ENCODE measurements at regions not wholly inside any gene's neighbourhood (a gene's known extent, or its start where the extent isn't known, plus 50 kb on each side); places are given as distances from the start of the nearest gene placed in this dataset.

DNA sequence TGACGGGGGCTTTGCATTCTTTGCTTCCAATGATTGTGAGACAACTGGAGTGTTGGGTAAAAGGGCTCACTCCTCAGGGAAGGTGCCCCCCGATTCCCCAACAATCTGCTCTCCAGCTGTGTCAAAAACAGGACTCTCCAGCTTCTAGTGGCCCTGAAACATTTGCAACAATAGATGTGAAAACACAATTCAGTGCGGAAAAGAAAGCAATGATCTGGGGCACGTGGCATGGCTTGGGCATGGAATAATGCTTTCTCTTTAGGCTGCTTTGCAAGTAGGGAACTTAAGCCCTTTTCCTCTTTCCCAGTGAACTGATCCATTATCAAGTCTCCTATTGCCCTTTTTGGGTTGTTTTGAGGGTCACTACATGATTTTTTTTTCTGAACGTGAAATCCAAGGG is 239.9 kb downstream of the C4orf33 start:
- CTCF ChIA-PET = no interaction called here
- H3K27ac ChIP-seq (ENCODE audit: extremely low read depth, low read depth, low read length) = no peak overlapping the region
- no peak overlapping the region for H3K4me3 ChIP-seq (ENCODE audit: low read depth, low read length)
- POLR2A ChIA-PET = no interaction called here
- no peaks in the 10 kb centered on the region for H3K36me3 ChIP-seq (ENCODE audit: control insufficient read depth in 2 of 2, insufficient read depth in 1 of 2, low read length in 2 of 2)
- H3K4me1 ChIP-seq (ENCODE audit: control insufficient read depth, insufficient read depth, low read length) = no peaks in the 10 kb centered on the region
- TF ChIP-seq BCL11A (tag by site-specific recombination; IDR thresholded peaks at IDR 0.05; ENCODE audit: low read depth) (no peak), ZNF169 (tag by site-specific recombination; IDR thresholded peaks at IDR 0.05) (no peak), ZFHX2 (tag by site-specific recombination; conservative IDR thresholded peaks at IDR 0.05) (no peak), ZNF311 (tag by site-specific recombination; IDR thresholded peaks at IDR 0.05; ENCODE audit: borderline replicate concordance) (no peak), SP2 (tag by site-specific recombination; IDR thresholded peaks at IDR 0.05) (no peak), ZFP37 (tag by site-specific recombination; IDR thresholded peaks at IDR 0.05) (no peak), ZNF223 (tag by site-specific recombination; IDR thresholded peaks at IDR 0.05) (no peak), ZNF707 (tag by site-specific recombination; IDR thresholded peaks at IDR 0.05) (no peak), ZNF629 (tag by site-specific recombination; IDR thresholded peaks at IDR 0.05) (no peak), MEIS1 (CRISPR knock-in tag; IDR thresholded peaks at IDR 0.05; ENCODE audit: borderline replicate concordance) (no peak), ZNF660 (tag by site-specific recombination; IDR thresholded peaks at IDR 0.05) (no peak), ZNF837 (tag by site-specific recombination; IDR thresholded peaks at IDR 0.05) (no peak), SALL2 (tag by site-specific recombination; IDR thresholded peaks at IDR 0.05; ENCODE audit: borderline replicate concordance) (no peak), ZNF626 (tag by site-specific recombination; IDR thresholded peaks at IDR 0.05) (no peak), ZNF510 (tag by site-specific recombination; IDR thresholded peaks at IDR 0.05; ENCODE audit: insufficient replicate concordance) (no peak), SP7 (tag by site-specific recombination; IDR thresholded peaks at IDR 0.05) (no peak)
- TF ChIP-seq, protein P1, sequence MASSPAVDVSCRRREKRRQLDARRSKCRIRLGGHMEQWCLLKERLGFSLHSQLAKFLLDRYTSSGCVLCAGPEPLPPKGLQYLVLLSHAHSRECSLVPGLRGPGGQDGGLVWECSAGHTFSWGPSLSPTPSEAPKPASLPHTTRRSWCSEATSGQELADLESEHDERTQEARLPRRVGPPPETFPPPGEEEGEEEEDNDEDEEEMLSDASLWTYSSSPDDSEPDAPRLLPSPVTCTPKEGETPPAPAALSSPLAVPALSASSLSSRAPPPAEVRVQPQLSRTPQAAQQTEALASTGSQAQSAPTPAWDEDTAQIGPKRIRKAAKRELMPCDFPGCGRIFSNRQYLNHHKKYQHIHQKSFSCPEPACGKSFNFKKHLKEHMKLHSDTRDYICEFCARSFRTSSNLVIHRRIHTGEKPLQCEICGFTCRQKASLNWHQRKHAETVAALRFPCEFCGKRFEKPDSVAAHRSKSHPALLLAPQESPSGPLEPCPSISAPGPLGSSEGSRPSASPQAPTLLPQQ (tag by site-specific recombination; IDR thresholded peaks at IDR 0.05) = no peak
- TF ChIP-seq, protein P2, sequence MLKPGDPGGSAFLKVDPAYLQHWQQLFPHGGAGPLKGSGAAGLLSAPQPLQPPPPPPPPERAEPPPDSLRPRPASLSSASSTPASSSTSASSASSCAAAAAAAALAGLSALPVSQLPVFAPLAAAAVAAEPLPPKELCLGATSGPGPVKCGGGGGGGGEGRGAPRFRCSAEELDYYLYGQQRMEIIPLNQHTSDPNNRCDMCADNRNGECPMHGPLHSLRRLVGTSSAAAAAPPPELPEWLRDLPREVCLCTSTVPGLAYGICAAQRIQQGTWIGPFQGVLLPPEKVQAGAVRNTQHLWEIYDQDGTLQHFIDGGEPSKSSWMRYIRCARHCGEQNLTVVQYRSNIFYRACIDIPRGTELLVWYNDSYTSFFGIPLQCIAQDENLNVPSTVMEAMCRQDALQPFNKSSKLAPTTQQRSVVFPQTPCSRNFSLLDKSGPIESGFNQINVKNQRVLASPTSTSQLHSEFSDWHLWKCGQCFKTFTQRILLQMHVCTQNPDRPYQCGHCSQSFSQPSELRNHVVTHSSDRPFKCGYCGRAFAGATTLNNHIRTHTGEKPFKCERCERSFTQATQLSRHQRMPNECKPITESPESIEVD (tag by site-specific recombination; IDR thresholded peaks at IDR 0.05) = no peak
- TF ChIP-seq, protein P3, sequence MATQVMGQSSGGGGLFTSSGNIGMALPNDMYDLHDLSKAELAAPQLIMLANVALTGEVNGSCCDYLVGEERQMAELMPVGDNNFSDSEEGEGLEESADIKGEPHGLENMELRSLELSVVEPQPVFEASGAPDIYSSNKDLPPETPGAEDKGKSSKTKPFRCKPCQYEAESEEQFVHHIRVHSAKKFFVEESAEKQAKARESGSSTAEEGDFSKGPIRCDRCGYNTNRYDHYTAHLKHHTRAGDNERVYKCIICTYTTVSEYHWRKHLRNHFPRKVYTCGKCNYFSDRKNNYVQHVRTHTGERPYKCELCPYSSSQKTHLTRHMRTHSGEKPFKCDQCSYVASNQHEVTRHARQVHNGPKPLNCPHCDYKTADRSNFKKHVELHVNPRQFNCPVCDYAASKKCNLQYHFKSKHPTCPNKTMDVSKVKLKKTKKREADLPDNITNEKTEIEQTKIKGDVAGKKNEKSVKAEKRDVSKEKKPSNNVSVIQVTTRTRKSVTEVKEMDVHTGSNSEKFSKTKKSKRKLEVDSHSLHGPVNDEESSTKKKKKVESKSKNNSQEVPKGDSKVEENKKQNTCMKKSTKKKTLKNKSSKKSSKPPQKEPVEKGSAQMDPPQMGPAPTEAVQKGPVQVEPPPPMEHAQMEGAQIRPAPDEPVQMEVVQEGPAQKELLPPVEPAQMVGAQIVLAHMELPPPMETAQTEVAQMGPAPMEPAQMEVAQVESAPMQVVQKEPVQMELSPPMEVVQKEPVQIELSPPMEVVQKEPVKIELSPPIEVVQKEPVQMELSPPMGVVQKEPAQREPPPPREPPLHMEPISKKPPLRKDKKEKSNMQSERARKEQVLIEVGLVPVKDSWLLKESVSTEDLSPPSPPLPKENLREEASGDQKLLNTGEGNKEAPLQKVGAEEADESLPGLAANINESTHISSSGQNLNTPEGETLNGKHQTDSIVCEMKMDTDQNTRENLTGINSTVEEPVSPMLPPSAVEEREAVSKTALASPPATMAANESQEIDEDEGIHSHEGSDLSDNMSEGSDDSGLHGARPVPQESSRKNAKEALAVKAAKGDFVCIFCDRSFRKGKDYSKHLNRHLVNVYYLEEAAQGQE (tag by site-specific recombination; IDR thresholded peaks at IDR 0.05) = no peak
- H3K9me3 ChIP-seq (ENCODE audit: control insufficient read depth, insufficient read depth, low read depth, low read length) = no peaks in the 10 kb centered on the region

DNA sequence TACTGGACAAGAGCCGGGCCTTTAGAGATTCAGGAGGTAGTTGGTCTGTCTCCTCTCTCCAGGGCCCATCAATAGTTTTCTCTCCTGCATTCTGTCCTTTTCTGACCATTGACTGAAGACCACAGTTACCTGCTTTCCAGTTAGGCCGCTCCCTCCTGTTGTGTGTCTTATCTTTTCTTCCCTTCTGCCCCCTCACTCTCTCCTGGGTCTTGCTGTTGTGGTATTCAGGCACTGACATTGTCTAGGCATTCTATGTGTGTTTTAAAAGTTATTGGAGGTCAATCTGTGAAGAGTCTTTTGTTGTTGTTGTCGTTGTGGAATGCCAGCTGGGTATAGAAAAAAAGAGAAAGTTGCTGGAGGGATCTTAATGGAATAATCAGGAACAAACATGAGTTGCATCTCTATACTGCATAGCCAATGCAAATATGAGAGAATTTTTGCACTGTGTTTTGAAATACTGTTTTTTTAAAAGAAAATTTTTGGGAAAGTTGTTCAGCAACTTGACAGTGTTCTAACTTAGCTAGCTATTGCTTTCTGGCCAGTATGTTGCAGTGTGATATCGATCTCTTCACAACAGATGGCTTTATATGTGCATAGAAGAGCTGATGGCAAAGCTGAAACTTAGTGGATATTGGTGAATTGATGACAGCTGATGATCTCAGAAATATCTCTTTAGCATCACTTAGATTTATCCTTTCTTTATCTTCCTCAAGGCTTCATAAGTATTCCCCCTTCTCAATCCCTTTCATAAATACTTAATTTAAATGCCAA is 240.7 kb downstream of the C4orf33 start:
- TF ChIP-seq, protein P4, sequence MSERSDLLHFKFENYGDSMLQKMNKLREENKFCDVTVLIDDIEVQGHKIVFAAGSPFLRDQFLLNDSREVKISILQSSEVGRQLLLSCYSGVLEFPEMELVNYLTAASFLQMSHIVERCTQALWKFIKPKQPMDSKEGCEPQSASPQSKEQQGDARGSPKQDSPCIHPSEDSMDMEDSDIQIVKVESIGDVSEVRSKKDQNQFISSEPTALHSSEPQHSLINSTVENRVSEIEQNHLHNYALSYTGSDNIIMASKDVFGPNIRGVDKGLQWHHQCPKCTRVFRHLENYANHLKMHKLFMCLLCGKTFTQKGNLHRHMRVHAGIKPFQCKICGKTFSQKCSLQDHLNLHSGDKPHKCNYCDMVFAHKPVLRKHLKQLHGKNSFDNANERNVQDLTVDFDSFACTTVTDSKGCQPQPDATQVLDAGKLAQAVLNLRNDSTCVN (tag by site-specific recombination; optimal IDR thresholded peaks at IDR 0.05) = no peak
- TF ChIP-seq, protein P5, sequence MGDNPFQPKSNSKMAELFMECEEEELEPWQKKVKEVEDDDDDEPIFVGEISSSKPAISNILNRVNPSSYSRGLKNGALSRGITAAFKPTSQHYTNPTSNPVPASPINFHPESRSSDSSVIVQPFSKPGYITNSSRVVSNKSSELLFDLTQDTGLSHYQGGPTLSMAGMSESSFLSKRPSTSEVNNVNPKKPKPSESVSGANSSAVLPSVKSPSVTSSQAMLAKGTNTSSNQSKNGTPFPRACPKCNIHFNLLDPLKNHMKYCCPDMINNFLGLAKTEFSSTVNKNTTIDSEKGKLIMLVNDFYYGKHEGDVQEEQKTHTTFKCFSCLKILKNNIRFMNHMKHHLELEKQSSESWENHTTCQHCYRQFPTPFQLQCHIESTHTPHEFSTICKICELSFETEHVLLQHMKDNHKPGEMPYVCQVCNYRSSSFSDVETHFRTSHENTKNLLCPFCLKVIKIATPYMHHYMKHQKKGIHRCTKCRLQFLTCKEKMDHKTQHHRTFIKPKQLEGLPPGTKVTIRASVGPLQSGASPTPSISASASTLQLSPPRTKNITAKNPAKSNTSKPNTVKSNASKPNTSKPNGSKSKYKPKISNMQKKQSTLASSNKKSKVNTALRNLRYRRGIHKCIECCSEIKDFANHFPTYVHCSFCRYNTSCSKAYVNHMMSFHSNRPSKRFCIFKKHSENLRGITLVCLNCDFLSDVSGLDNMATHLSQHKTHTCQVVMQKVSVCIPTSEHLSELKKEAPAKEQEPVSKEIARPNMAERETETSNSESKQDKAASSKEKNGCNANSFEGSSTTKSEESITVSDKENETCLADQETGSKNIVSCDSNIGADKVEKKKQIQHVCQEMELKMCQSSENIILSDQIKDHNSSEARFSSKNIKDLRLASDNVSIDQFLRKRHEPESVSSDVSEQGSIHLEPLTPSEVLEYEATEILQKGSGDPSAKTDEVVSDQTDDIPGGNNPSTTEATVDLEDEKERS (tag by site-specific recombination; IDR thresholded peaks at IDR 0.05) = no peak
- TF ChIP-seq, protein P6, sequence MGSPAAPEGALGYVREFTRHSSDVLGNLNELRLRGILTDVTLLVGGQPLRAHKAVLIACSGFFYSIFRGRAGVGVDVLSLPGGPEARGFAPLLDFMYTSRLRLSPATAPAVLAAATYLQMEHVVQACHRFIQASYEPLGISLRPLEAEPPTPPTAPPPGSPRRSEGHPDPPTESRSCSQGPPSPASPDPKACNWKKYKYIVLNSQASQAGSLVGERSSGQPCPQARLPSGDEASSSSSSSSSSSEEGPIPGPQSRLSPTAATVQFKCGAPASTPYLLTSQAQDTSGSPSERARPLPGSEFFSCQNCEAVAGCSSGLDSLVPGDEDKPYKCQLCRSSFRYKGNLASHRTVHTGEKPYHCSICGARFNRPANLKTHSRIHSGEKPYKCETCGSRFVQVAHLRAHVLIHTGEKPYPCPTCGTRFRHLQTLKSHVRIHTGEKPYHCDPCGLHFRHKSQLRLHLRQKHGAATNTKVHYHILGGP (tag by site-specific recombination; IDR thresholded peaks at IDR 0.05) = no peak

More for the DNA sequence above, 240.7 kb downstream of the C4orf33 start:
- CTCF ChIA-PET = no interaction called here
- Histone ChIP-seq H3K4me3 (ENCODE audit: low read depth, low read length) (no peak overlapping the region), H3K27ac (ENCODE audit: extremely low read depth, low read depth, low read length) (no peak overlapping the region), H3K4me1 (ENCODE audit: control insufficient read depth, insufficient read depth, low read length) (no peaks in the 10 kb centered on the region), H3K36me3 (ENCODE audit: control insufficient read depth in 2 of 2, insufficient read depth in 1 of 2, low read length in 2 of 2) (no peaks in the 10 kb centered on the region), H3K9me3 (ENCODE audit: control insufficient read depth, insufficient read depth, low read depth, low read length) (no peaks in the 10 kb centered on the region)
- POLR2A ChIA-PET = no interaction called here

All from HEK293 (cell line).